B cell (primary cell): ENCODE measurements at regions not wholly inside any gene's neighbourhood (a gene's known extent, or its start where the extent isn't known, plus 50 kb on each side); places are given as distances from the start of the nearest gene placed in this dataset.

ENCODE experiments used
- ATAC-seq: fragments of 200-7000 bp; cut with Tn5 transposase; one replicate; pipeline ENCODE4 v1.10.0; 2021; ENCODE audit warnings: low read depth, mild to moderate bottlenecking, moderate number of reproducible peaks, moderate library complexity
- CTCF ChIA-PET: fragments of 350-600 bp; sonication (Branson Sonifier 250); formaldehyde crosslinking; loops from one replicate; lab custom pipeline; 2021; ENCODE audit warnings: antibody characterized with exemption, inconsistent platforms; lab: Charles Lee
- POLR2A ChIA-PET: fragments of 350-600 bp; sonication (Branson Sonifier 250); formaldehyde crosslinking; loops from one replicate; lab custom pipeline; 2021; ENCODE audit warnings: antibody characterized with exemption; lab: Charles Lee
- DNase-seq: peaks from one replicate; pipeline ENCODE4 v3.0.0; 2013
- H2AFZ ChIP-seq: 2 replicates; pipeline ENCODE4 v1.6.1; 2012; ENCODE audit warnings: mild to moderate bottlenecking, low read depth, low read length; ENCODE audit not compliant: insufficient read depth, poor library complexity, severe bottlenecking
- H3K27ac ChIP-seq, 2 donors: 1 replicate in 1 of 2; 2 replicates in 1 of 2; pipeline ENCODE4 v1.5.1; 2012 to 2013; ENCODE audit warnings: low read length in 2 of 2, mild to moderate bottlenecking in 2 of 2, moderate library complexity in 1 of 2
- H3K27me3 ChIP-seq, 4 experiments: fragments of 200-600 bp in 1 of 4; sonication (generic) in 1 of 4; replicated peaks in 1 of 4; 1 replicate in 2 of 4; 2 replicates in 2 of 4; pipeline versions ENCODE4 v1.6.1 to v1.7.0; 2013 to 2016; ENCODE audit warnings: low read length in 3 of 4, mild to moderate bottlenecking in 2 of 4, mixed read lengths in 1 of 4, moderate library complexity in 1 of 4; ENCODE audit not compliant: insufficient read depth in 4 of 4, control insufficient read depth in 3 of 4; ENCODE audit errors: control extremely low read depth in 1 of 4
- H3K36me3 ChIP-seq, 2 experiments: replicated peaks in 1 of 2; 1 replicate in 1 of 2; 2 replicates in 1 of 2; pipeline versions ENCODE4 v1.6.1 to v1.7.1; 2013; ENCODE audit warnings: low read length in 1 of 2; ENCODE audit not compliant: insufficient read depth in 2 of 2, control insufficient read depth in 1 of 2; ENCODE audit errors: control extremely low read depth in 1 of 2, extremely low read depth in 1 of 2
- H3K4me1 ChIP-seq, 2 donors: fragments of 200-600 bp in 1 of 2; sonication (generic) in 1 of 2; 1 replicate in 1 of 2; 2 replicates in 1 of 2; pipeline versions ENCODE4 v1.5.1 to v1.6.1; 2013 to 2017; ENCODE audit warnings: low read length in 2 of 2; ENCODE audit not compliant: control insufficient read depth in 2 of 2, insufficient read depth in 2 of 2
- H3K4me2 ChIP-seq: replicated peaks from 2 replicates; pipeline ENCODE3; 2012; ENCODE audit warnings: mild to moderate bottlenecking, low read depth, low read length; ENCODE audit not compliant: poor library complexity, severe bottlenecking
- H3K4me3 ChIP-seq, 5 experiments: fragments of 200-600 bp in 1 of 5; sonication (generic) in 1 of 5; 1 replicate in 3 of 5; 2 replicates in 2 of 5; pipeline versions ENCODE4 v1.5.1 to v1.7.0; 2011 to 2016; ENCODE audit warnings: low read length in 4 of 5, mild to moderate bottlenecking in 4 of 5, low read depth in 2 of 5, control low read depth in 1 of 5, moderate library complexity in 1 of 5; ENCODE audit not compliant: insufficient read depth in 1 of 5; ENCODE audit errors: control extremely low read depth in 1 of 5, extremely low read depth in 1 of 5
- H3K79me2 ChIP-seq: fragments of 200-600 bp; sonication (generic); one replicate; pipeline ENCODE4 v1.6.0; 2016; ENCODE audit warnings: low read length; ENCODE audit not compliant: control insufficient read depth, insufficient read depth
- H3K9ac ChIP-seq: fragments of 200-600 bp; sonication (generic); 2 replicates; pipeline ENCODE4 v1.6.1; 2017; ENCODE audit warnings: mild to moderate bottlenecking, low read length, moderate library complexity
- H3K9me3 ChIP-seq, 3 donors: one replicate each; pipeline versions ENCODE4 v1.6.1 to v1.7.1; 2013; ENCODE audit warnings: low read length in 2 of 3; ENCODE audit not compliant: control insufficient read depth in 2 of 3, insufficient read depth in 1 of 3; ENCODE audit errors: control extremely low read depth in 1 of 3
- H4K20me1 ChIP-seq: 2 replicates; pipeline ENCODE4 v1.6.0; 2012; ENCODE audit warnings: mild to moderate bottlenecking, low read length; ENCODE audit not compliant: insufficient read depth, control insufficient read depth, poor library complexity, severe bottlenecking
- H3K27ac Mint-ChIP-seq: one replicate; pipeline ENCODE4 v1.8.0; 2021; ENCODE audit warnings: mixed read lengths
- H3K27me3 Mint-ChIP-seq: one replicate; pipeline ENCODE4 v1.8.0; 2021; ENCODE audit warnings: mixed read lengths
- H3K4me1 Mint-ChIP-seq: one replicate; pipeline ENCODE4 v1.8.0; 2021; ENCODE audit warnings: mixed read lengths
- H3K4me3 Mint-ChIP-seq: one replicate; pipeline ENCODE4 v1.8.0; 2021; ENCODE audit warnings: mixed read lengths
- H3K9me3 Mint-ChIP-seq: one replicate; pipeline ENCODE4 v1.8.0; 2022; ENCODE audit warnings: mixed read lengths; ENCODE audit not compliant: insufficient read depth
- CTCF ChIP-seq: fragments of 200-600 bp; IDR thresholded peaks from one replicate; pipeline ENCODE4 v1.8.0; 2022; ENCODE audit warnings: antibody characterized with exemption, mild to moderate bottlenecking
- EZH2 ChIP-seq: IDR thresholded peaks from 2 replicates; pipeline ENCODE4 v1.6.1; 2012; ENCODE audit warnings: borderline replicate concordance, low read depth, mild to moderate bottlenecking, moderate library complexity, low read length; ENCODE audit not compliant: insufficient read depth, poor library complexity, severe bottlenecking
- WGBS: methylation state at CpG from one replicate; pipeline ENCODE4 v1.1.5; 2013; ENCODE audit warnings: missing lambda C conversion rate; ENCODE audit not compliant: insufficient coverage; 5-methylcytosine and 5-hydroxymethylcytosine counted together
- intact Hi-C: fragments of 100-400 bp; cut with micrococcal nuclease; formaldehyde crosslinking; loops from one replicate; pipeline ENCODE4 v1.10.0; 2022

- ATAC-seq (no peak), DNase-seq (no peak)
- no peaks in the 10 kb centered on the region for H3K9me3 Mint-ChIP-seq
- Histone ChIP-seq H3K79me2 (no peaks in the 10 kb centered on the region), H3K27ac (no peak overlapping the region), H3K27me3 (peaks cover 0 to 14% (median 4%) of the 10 kb centered on the region in 4 experiments), H3K4me1 (no peaks in the 10 kb centered on the region), H4K20me1 (no peaks in the 10 kb centered on the region), H3K36me3 (no peaks in the 10 kb centered on the region), H3K4me2 (no peak overlapping the region), H3K9ac (no peak overlapping the region), H3K9me3 (no peaks in the 10 kb centered on the region), H2AFZ (no peak overlapping the region), H3K4me3 (no peak overlapping the region)
- TF ChIP-seq CTCF, result no peak
- no peak for TF ChIP-seq EZH2
- WGBS, result 100% methylated on average over 1 of the region's 1 CpG
- no peak overlapping the region for H3K4me3 Mint-ChIP-seq
- CTCF ChIA-PET, result interaction anchor here (1.0 to 1.6 kb wide), 2 partner anchors 8 to 474 kb away, joined by 3 to 7 read pairs; no protein-coding TSS in a partner anchor
- H3K27me3 Mint-ChIP-seq, result peaks cover 20% of the 10 kb centered on the region
- POLR2A ChIA-PET, result no interaction called here
- H3K27ac Mint-ChIP-seq, result no peak overlapping the region
- no peaks in the 10 kb centered on the region for H3K4me1 Mint-ChIP-seq
- intact Hi-C loops, result no loop called here
Measured at GRCh38 chr2:37869771-37870170, 55.3 kb upstream of the RMDN2 start.

DNA sequence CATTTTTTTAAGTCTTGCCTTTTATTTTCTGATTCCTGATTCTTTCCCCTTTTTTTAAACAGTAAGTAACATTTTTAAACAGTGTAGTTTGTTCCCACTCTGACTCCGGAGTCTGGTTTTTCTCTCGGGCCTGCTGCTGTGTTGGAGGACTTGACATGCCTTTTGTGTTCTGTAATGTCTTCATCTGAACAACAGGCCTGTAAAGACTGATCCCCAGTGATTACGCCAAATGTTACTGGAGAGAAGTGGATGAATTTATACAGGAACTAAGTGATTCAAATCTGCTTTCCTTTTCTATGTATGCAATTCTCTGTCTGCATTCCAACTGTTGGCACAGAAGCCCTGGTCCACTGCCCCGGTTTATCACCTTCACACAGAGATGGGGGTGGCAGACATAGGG lies 54.3 kb upstream of the RMDN2 start:
- Histone ChIP-seq H3K27me3 (peaks cover 0 to 7% (median 3%) of the 10 kb centered on the region in 4 experiments), H3K36me3 (no peaks in the 10 kb centered on the region), H2AFZ (no peak overlapping the region), H3K4me2 (no peak overlapping the region), H3K27ac (no peak overlapping the region), H3K4me3 (no peak overlapping the region), H3K9me3 (no peaks in the 10 kb centered on the region), H4K20me1 (no peaks in the 10 kb centered on the region), H3K4me1 (no peaks in the 10 kb centered on the region), H3K79me2 (no peaks in the 10 kb centered on the region), H3K9ac (no peak overlapping the region)
- H3K9me3 Mint-ChIP-seq, result no peaks in the 10 kb centered on the region
- no peak overlapping the region for H3K27ac Mint-ChIP-seq
- intact Hi-C loops, result no loop called here
- no peaks in the 10 kb centered on the region for H3K4me1 Mint-ChIP-seq
- no peak for TF ChIP-seq CTCF
- TF ChIP-seq EZH2, result no peak
- ChIA-PET POLR2A (no interaction called here), CTCF (interaction anchor here (0.7 to 1.0 kb wide), 4 partner anchors 38 to 475 kb away, joined by 3 to 4 read pairs (median 3); no protein-coding TSS in a partner anchor)
- no peak overlapping the region for H3K4me3 Mint-ChIP-seq
- peaks cover 14% of the 10 kb centered on the region for H3K27me3 Mint-ChIP-seq
- no peak for DNase-seq
- 58% methylated on average over 2 of the region's 4 CpGs for WGBS
- ATAC-seq, result no peak
